ENCODE measurements at regions not wholly inside any gene's neighbourhood (a gene's known extent, or its start where the extent isn't known, plus 50 kb on each side); places are given as distances from the start of the nearest gene placed in this dataset.

GRCh38 chr6:16055852-16056251 lies 73.0 kb upstream of the MYLIP start:
- TF ChIP-seq CTCF (IDR thresholded peaks at IDR 0.05; ENCODE audit: control insufficient read depth, extremely low read depth, insufficient read depth) = no peak
- DNase-seq (ENCODE audit: low read depth) = no peak
- H3K4me3 ChIP-seq (ENCODE audit: low read depth, low read length) = no peak overlapping the region

- TF ChIP-seq CTCF (IDR thresholded peaks at IDR 0.05; ENCODE audit: control insufficient read depth, extremely low read depth, insufficient read depth) = no peak
- DNase-seq (ENCODE audit: low read depth) = no peak
- no peak overlapping the region for H3K4me3 ChIP-seq (ENCODE audit: low read depth, low read length)
These were observed 79.7 kb upstream of the MYLIP start for GRCh38 chr6:16049168-16049567.

- no peak for TF ChIP-seq CTCF (IDR thresholded peaks at IDR 0.05; ENCODE audit: control insufficient read depth, extremely low read depth, insufficient read depth)
- H3K4me3 ChIP-seq (ENCODE audit: low read depth, low read length) = no peak overlapping the region
- no peak for DNase-seq (ENCODE audit: low read depth)
These were observed 80.7 kb upstream of the MYLIP start for GRCh38 chr6:16048221-16048620.

- H3K4me3 ChIP-seq (ENCODE audit: low read depth, low read length) = no peak overlapping the region
- TF ChIP-seq CTCF (IDR thresholded peaks at IDR 0.05; ENCODE audit: control insufficient read depth, extremely low read depth, insufficient read depth) = no peak
- DNase-seq (ENCODE audit: low read depth) = no peak
These were observed 81.4 kb upstream of the MYLIP start for GRCh38 chr6:16047435-16047990.

- no peak for DNase-seq (ENCODE audit: low read depth)
- no peak for TF ChIP-seq CTCF (IDR thresholded peaks at IDR 0.05; ENCODE audit: control insufficient read depth, extremely low read depth, insufficient read depth)
- no peak overlapping the region for H3K4me3 ChIP-seq (ENCODE audit: low read depth, low read length)
These were observed 83.6 kb upstream of the MYLIP start for GRCh38 chr6:16045238-16045637.

- no peak for TF ChIP-seq CTCF (IDR thresholded peaks at IDR 0.05; ENCODE audit: control insufficient read depth, extremely low read depth, insufficient read depth)
- no peak overlapping the region for H3K4me3 ChIP-seq (ENCODE audit: low read depth, low read length)
- no peak for DNase-seq (ENCODE audit: low read depth)
These were observed 84.7 kb upstream of the MYLIP start for GRCh38 chr6:16044211-16044643.

All from LNCaP clone FGC (cell line).